K562 (cell line): ENCODE measurements at regions not wholly inside any gene's neighbourhood (a gene's known extent, or its start where the extent isn't known, plus 50 kb on each side); places are given as distances from the start of the nearest gene placed in this dataset.

Source experiments
- ATAC-seq: fragments of 200-7000 bp; cut with Tn5 transposase; 3 replicates; pipeline ENCODE4 v1.9.1; 2020; ENCODE audit warnings: moderate library complexity
- BruUV-seq: library from RNA; stranded (reverse); fragments of 400-500 nt; replicated peaks from 2 replicates; lab custom pipeline; 2021; lab: Mats Ljungman, UMichigan
- CTCF ChIA-PET: fragments of 300-600 bp; formaldehyde crosslinking; extraction: SDS; loops from one replicate; lab custom pipeline; 2021; ENCODE audit warnings: low intra/inter-chr PET ratio; lab: Yijun Ruan, JAX
- POLR2A ChIA-PET: fragments of 300-600, 350-650 bp; sonication (Branson Sonifier 250); formaldehyde crosslinking; extraction: SDS; loops from one replicate; lab custom pipeline; 2021; ENCODE audit warnings: antibody characterized with exemption, inconsistent platforms; lab: Yijun Ruan, JAX
- DNase-seq, 4 experiments: peaks; one replicate each; pipeline versions ENCODE4 v3.0.0 to v3.0.0-alpha.2; 2011 to 2018; ENCODE audit warnings: low spot score in 3 of 4, mixed read lengths in 3 of 4; ENCODE audit errors: extremely low read depth in 1 of 4
- FAIRE-seq: peaks from 2 replicates; lab custom pipeline; 2011; peaks lifted over from hg19 to GRCh38; lab: Jason Lieb, UNC
- H2AFZ ChIP-seq: 2 replicates; pipeline ENCODE4 v1.6.0; 2011; ENCODE audit warnings: low read depth, low read length, control low read depth, inconsistent platforms
- H3K27ac ChIP-seq: fragments of 200-600 bp; 3 replicates; pipeline ENCODE4 v1.8.0; 2011; ENCODE audit warnings: low read depth, mild to moderate bottlenecking, control low read depth, inconsistent platforms, low read length, moderate library complexity, mixed read lengths; ENCODE audit errors: extremely low read depth
- H3K27me3 ChIP-seq, 2 experiments: fragments of 300-600 bp in 1 of 2; 2 replicates in 1 of 2; 3 replicates in 1 of 2; pipeline versions ENCODE4 v1.6.0 to v1.8.0; 2011; ENCODE audit warnings: inconsistent platforms in 2 of 2, low read length in 2 of 2, mild to moderate bottlenecking in 1 of 2, mixed read lengths in 1 of 2, moderate library complexity in 1 of 2; ENCODE audit not compliant: control insufficient read depth in 2 of 2, insufficient read depth in 2 of 2
- H3K36me3 ChIP-seq: fragments of 300-600 bp; 3 replicates; pipeline ENCODE4 v1.8.0; 2011; ENCODE audit warnings: mild to moderate bottlenecking, low read length, inconsistent platforms; ENCODE audit not compliant: control insufficient read depth, insufficient read depth
- H3K4me1 ChIP-seq, 2 experiments: fragments of 200-600 bp in 1 of 2; replicated peaks in 1 of 2; 2 replicates in 1 of 2; 3 replicates in 1 of 2; pipeline versions ENCODE4 v1.5.1 to v1.8.0; 2011; ENCODE audit warnings: inconsistent platforms in 2 of 2, low read length in 2 of 2, mild to moderate bottlenecking in 1 of 2, mixed read lengths in 1 of 2, moderate library complexity in 1 of 2; ENCODE audit not compliant: control insufficient read depth in 2 of 2, insufficient read depth in 2 of 2
- H3K4me2 ChIP-seq: 2 replicates; pipeline ENCODE4 v1.6.1; 2011; ENCODE audit warnings: low read length, control low read depth, inconsistent platforms, mixed read lengths; ENCODE audit not compliant: insufficient read depth
- H3K4me3 ChIP-seq: fragments of 200-600 bp; sonication (generic), shearing (Covaris generic); 2 replicates; pipeline ENCODE4 v1.5.1; 2016; ENCODE audit warnings: control low read depth, inconsistent platforms
- H3K79me2 ChIP-seq: fragments of 200-600 bp; 3 replicates; pipeline ENCODE4 v1.8.0; 2011; ENCODE audit warnings: low read length, inconsistent platforms; ENCODE audit not compliant: control insufficient read depth, insufficient read depth
- H3K9ac ChIP-seq, 2 experiments: 2 replicates each; pipeline versions ENCODE4 v1.6.0 to v1.6.1; 2011; ENCODE audit warnings: low read depth in 2 of 2, low read length in 2 of 2, control low read depth in 1 of 2, inconsistent platforms in 1 of 2, mild to moderate bottlenecking in 1 of 2, mixed read lengths in 1 of 2; ENCODE audit not compliant: insufficient read depth in 1 of 2
- H3K9me1 ChIP-seq: one replicate; pipeline ENCODE4 v1.6.0; 2011; ENCODE audit warnings: inconsistent platforms, mild to moderate bottlenecking, low read length, moderate library complexity; ENCODE audit not compliant: control insufficient read depth, insufficient read depth
- H3K9me3 ChIP-seq: replicated peaks from 2 replicates; pipeline ENCODE4 v1.5.1; 2011; ENCODE audit warnings: low read depth, low read length, inconsistent platforms; ENCODE audit not compliant: control insufficient read depth, insufficient read depth
- H4K20me1 ChIP-seq: replicated peaks from 2 replicates; pipeline ENCODE4 v1.6.1; 2011; ENCODE audit warnings: low read length, inconsistent platforms, mixed read lengths; ENCODE audit not compliant: control insufficient read depth, insufficient read depth
- CREBBP ChIP-seq: IDR thresholded peaks from one replicate; pipeline ENCODE4 v1.6.1; 2012; ENCODE audit warnings: low read depth, mild to moderate bottlenecking, control low read depth, inconsistent platforms, low read length
- ELF1 ChIP-seq: fragments of 200-800 bp; sonication (Bioruptor generic); IDR thresholded peaks from 2 replicates; pipeline ENCODE4 v1.6.1; 2016; ENCODE audit warnings: missing genetic modification characterization, missing compliant biosample characterization
- FOXM1 ChIP-seq, 2 experiments: fragments of 450-650 bp in 1 of 2; sonication (generic) in 1 of 2; formaldehyde crosslinking in 1 of 2; IDR thresholded peaks; 2 replicates each; pipeline versions ENCODE4 v1.6.1 to v1.9.0; 2017 to 2022; ENCODE audit warnings: low read depth in 2 of 2, mild to moderate bottlenecking in 2 of 2, missing genetic modification reagents in 1 of 2, moderate library complexity in 1 of 2
- MEIS2 ChIP-seq: fragments of 450-650 bp; IDR thresholded peaks from 2 replicates; pipeline ENCODE4 v1.6.1; 2014; ENCODE audit warnings: mild to moderate bottlenecking; ENCODE audit not compliant: partially characterized antibody
- PCBP2 ChIP-seq: fragments of 200-400 bp; formaldehyde crosslinking; IDR thresholded peaks from 2 replicates; pipeline ENCODE4 v1.6.1; 2018; ENCODE audit warnings: low read length, low read depth, mild to moderate bottlenecking, moderate library complexity; ENCODE audit not compliant: poor library complexity, severe bottlenecking
- PHB ChIP-seq: fragments of 250-450 bp; sonication (Bioruptor Pico); IDR thresholded peaks from 2 replicates; pipeline ENCODE4 v1.5.0; 2021
- ZNF347 ChIP-seq: fragments of 450-650 bp; formaldehyde crosslinking; IDR thresholded peaks from 2 replicates; pipeline ENCODE4 v1.4.0; 2020; ENCODE audit warnings: low read depth, mild to moderate bottlenecking, moderate library complexity
- ZNF586 ChIP-seq: fragments of 450-650 bp; formaldehyde crosslinking; conservative IDR thresholded peaks from 2 replicates; pipeline ENCODE4 v1.4.0; 2020; ENCODE audit warnings: mild to moderate bottlenecking, moderate library complexity
- ZNF699 ChIP-seq: fragments of 250-450 bp; sonication (Bioruptor Pico); IDR thresholded peaks from 2 replicates; pipeline ENCODE4 v1.8.0; 2021; ENCODE audit warnings: mild to moderate bottlenecking, moderate library complexity; ENCODE audit not compliant: insufficient replicate concordance
- ZNF766 ChIP-seq: fragments of 200-800 bp; sonication (Bioruptor generic); conservative IDR thresholded peaks from 2 replicates; pipeline ENCODE4 v1.6.1; 2016; ENCODE audit warnings: missing genetic modification characterization, missing compliant biosample characterization
- ZNF785 ChIP-seq: fragments of 250-450 bp; sonication (Bioruptor Pico); IDR thresholded peaks from 2 replicates; pipeline ENCODE4 v1.4.0; 2020; ENCODE audit warnings: mild to moderate bottlenecking
- WGBS: fragments of 100-300 bp; shearing (Covaris generic); methylation state at CpG from one replicate; pipeline ENCODE4 v1.1.6; 2016; ENCODE audit warnings: low coverage, mixed read lengths; ENCODE audit not compliant: insufficient coverage; ENCODE audit errors: missing lambda C conversion rate; 5-methylcytosine and 5-hydroxymethylcytosine counted together
- in situ Hi-C: fragments of 300-500 bp; cut with MboI; formaldehyde crosslinking; loops from 4 replicates; pipeline ENCODE4 v1.15.0; 2018; ENCODE audit warnings: inconsistent platforms, mixed read lengths
- intact Hi-C: fragments of 100-400 bp; cut with micrococcal nuclease; formaldehyde crosslinking; loops from 2 replicates; pipeline ENCODE4 v1.14.2; 2022

DNA sequence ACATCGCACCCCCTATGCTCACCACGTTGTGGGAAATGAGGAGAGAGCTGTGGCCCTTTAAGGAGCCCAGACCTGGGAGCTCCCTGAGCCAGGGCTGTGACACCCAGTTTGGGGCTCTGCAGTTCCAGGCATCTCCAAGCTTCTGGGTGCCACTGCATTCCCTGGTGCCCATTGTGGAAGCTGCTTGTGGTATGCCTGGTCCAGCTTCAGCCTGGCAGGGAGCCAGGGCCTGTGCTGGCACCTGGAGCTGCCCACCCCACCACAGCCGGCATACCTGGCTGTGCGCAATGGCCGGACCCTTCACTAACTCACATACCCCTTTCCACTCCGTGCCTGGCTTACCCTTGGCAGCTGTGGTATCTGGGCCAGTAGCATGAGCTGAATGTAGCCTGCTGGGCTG lies 107.9 kb upstream of the OR4E1 start:
- no peaks in the 10 kb centered on the region for H4K20me1 ChIP-seq
- intact Hi-C loops = no loop called here
- H3K27me3 ChIP-seq = no peaks in the 10 kb centered on the region
- H3K9me3 ChIP-seq = no peaks in the 10 kb centered on the region
- no peaks in the 10 kb centered on the region for H3K36me3 ChIP-seq
- in situ Hi-C loops = no loop called here
- TF ChIP-seq ELF1 (tag) = no peak
- TF ChIP-seq ZNF785 (CRISPR knock-in tag) = no peak
- no peak for TF ChIP-seq ZNF347 (CRISPR knock-in tag)
- no peak for TF ChIP-seq ZNF766
- TF ChIP-seq ZNF586 (CRISPR knock-in tag) = no peak
- no peak for TF ChIP-seq MEIS2
- no peak for TF ChIP-seq PCBP2
- TF ChIP-seq ZNF699 (CRISPR knock-in tag) = no peak
- TF ChIP-seq CREBBP = no peak
- no peak for TF ChIP-seq FOXM1 (IDR thresholded peaks at IDR 0.05; ENCODE audit: low read depth)
- TF ChIP-seq FOXM1 (CRISPR knock-in tag; IDR thresholded peaks at IDR 0.05; ENCODE audit: low read depth) = no peak
- TF ChIP-seq PHB (CRISPR knock-in tag) = no peak
- WGBS = 3% methylated on average over 6 of the region's 6 CpGs
- no peaks in the 10 kb centered on the region for H3K4me1 ChIP-seq
- DNase-seq = no peak
- ATAC-seq = no peak
- no peak overlapping the region for H3K27ac ChIP-seq
- H3K79me2 ChIP-seq = no peaks in the 10 kb centered on the region
- no peaks in the 10 kb centered on the region for H3K9me1 ChIP-seq
- ChIA-PET POLR2A (interaction anchor here (0.6 kb wide), 1 partner anchor 413 kb away, joined by 3 read pairs; no protein-coding TSS in a partner anchor), CTCF (no interaction called here)
- BruUV-seq = no TSS peak
- no peak overlapping the region for H3K9ac ChIP-seq
- H3K4me2 ChIP-seq = no peak overlapping the region
- no peak overlapping the region for H3K4me3 ChIP-seq
- FAIRE-seq = no peak
- no peak overlapping the region for H2AFZ ChIP-seq
